GM23338 (cell line): ENCODE measurements at regions not wholly inside any gene's neighbourhood (a gene's known extent, or its start where the extent isn't known, plus 50 kb on each side); places are given as distances from the start of the nearest gene placed in this dataset.

Experiments
- ATAC-seq: fragments of 200-7000 bp; cut with Tn5 transposase; 3 replicates; pipeline ENCODE4 v1.9.1; 2020
- DNase-seq: peaks from one replicate; pipeline ENCODE4 v3.0.0-alpha.2; 2015; ENCODE audit warnings: low spot score
- H2AFZ ChIP-seq: fragments of 200-600 bp; sonication (generic); 2 replicates; pipeline ENCODE4 v1.8.0; 2016; ENCODE audit warnings: antibody characterized with exemption, mild to moderate bottlenecking, moderate library complexity
- H3F3A ChIP-seq: fragments of 200-600 bp; sonication (generic); replicated peaks from 2 replicates; pipeline ENCODE4 v1.8.0; 2017; ENCODE audit warnings: antibody characterized with exemption, mixed run types, low read depth
- H3K27ac ChIP-seq: fragments of 200-600 bp; sonication (generic); 2 replicates; pipeline ENCODE4 v1.6.1; 2016; ENCODE audit warnings: low read depth
- H3K27me3 ChIP-seq: fragments of 200-600 bp; sonication (generic); 2 replicates; pipeline ENCODE4 v1.8.0; 2016; ENCODE audit warnings: mild to moderate bottlenecking, mixed run types, moderate library complexity; ENCODE audit not compliant: insufficient read depth
- H3K36me3 ChIP-seq: fragments of 200-600 bp; sonication (generic); 2 replicates; pipeline ENCODE4 v1.8.0; 2016; ENCODE audit warnings: mild to moderate bottlenecking; ENCODE audit not compliant: insufficient read depth
- H3K4me1 ChIP-seq: fragments of 200-600 bp; sonication (generic); 2 replicates; pipeline ENCODE4 v1.8.0; 2016; ENCODE audit warnings: mild to moderate bottlenecking, moderate library complexity; ENCODE audit not compliant: insufficient read depth
- H3K4me2 ChIP-seq: fragments of 200-600 bp; sonication (generic); 2 replicates; pipeline ENCODE4 v1.7.1; 2017; ENCODE audit warnings: mixed run types
- H3K4me3 ChIP-seq: fragments of 200-600 bp; sonication (generic); 2 replicates; pipeline ENCODE4 v1.6.1; 2016; ENCODE audit warnings: mixed run types
- H3K79me2 ChIP-seq: fragments of 200-600 bp; sonication (generic); replicated peaks from 2 replicates; pipeline ENCODE4 v1.8.0; 2017; ENCODE audit warnings: mild to moderate bottlenecking; ENCODE audit not compliant: insufficient read depth
- H3K9me2 ChIP-seq: fragments of 200-600 bp; sonication (generic); 2 replicates; pipeline ENCODE4 v1.8.0; 2017; ENCODE audit not compliant: insufficient read depth
- H4K20me1 ChIP-seq: fragments of 200-600 bp; sonication (generic); replicated peaks from 2 replicates; pipeline ENCODE4 v1.8.0; 2017; ENCODE audit warnings: mild to moderate bottlenecking; ENCODE audit not compliant: insufficient read depth
- H3K27ac Mint-ChIP-seq: 2 replicates; pipeline ENCODE4 v1.8.0; 2020; ENCODE audit warnings: inconsistent platforms, mild to moderate bottlenecking, moderate library complexity, mixed read lengths
- H3K27me3 Mint-ChIP-seq: 3 replicates; pipeline ENCODE4 v1.8.0; 2022; ENCODE audit warnings: low read depth, mild to moderate bottlenecking, moderate library complexity, mixed read lengths, inconsistent platforms; ENCODE audit not compliant: insufficient read depth, poor library complexity
- H3K36me3 Mint-ChIP-seq: 3 replicates; pipeline ENCODE4 v1.8.0; 2021; ENCODE audit warnings: low read depth, mild to moderate bottlenecking, inconsistent platforms, moderate library complexity, mixed read lengths
- H3K4me1 Mint-ChIP-seq: 3 replicates; pipeline ENCODE4 v1.8.0; 2020; ENCODE audit warnings: mild to moderate bottlenecking, inconsistent platforms, mixed read lengths
- H3K4me3 Mint-ChIP-seq: 3 replicates; pipeline ENCODE4 v1.8.0; 2021; ENCODE audit warnings: moderate library complexity, mild to moderate bottlenecking, inconsistent platforms, mixed read lengths
- H3K9me3 Mint-ChIP-seq: 3 replicates; pipeline ENCODE4 v1.8.0; 2020; ENCODE audit warnings: moderate library complexity, mild to moderate bottlenecking, inconsistent platforms, mixed read lengths
- CTCF ChIP-seq, 2 experiments: fragments of 200-600 bp in 1 of 2; sonication (generic) in 1 of 2; conservative IDR thresholded peaks; 2 replicates each; pipeline versions ENCODE4 v1.5.1 to v1.6.1; 2016 to 2017; ENCODE audit warnings: antibody characterized with exemption in 2 of 2, low read depth in 2 of 2, mild to moderate bottlenecking in 2 of 2, moderate library complexity in 1 of 2
- JUNB ChIP-seq: IDR thresholded peaks from one replicate; pipeline ENCODE4 v1.6.1; 2016; ENCODE audit warnings: antibody characterized with exemption; ENCODE audit not compliant: unreplicated experiment
- NANOG ChIP-seq: IDR thresholded peaks from 2 replicates; pipeline ENCODE4 v1.6.1; 2016; ENCODE audit warnings: antibody characterized with exemption, borderline replicate concordance
- POLR2AphosphoS5 ChIP-seq: IDR thresholded peaks from 2 replicates; pipeline ENCODE4 v1.6.1; 2016; ENCODE audit warnings: antibody characterized with exemption, low read depth
- STAT1 ChIP-seq: IDR thresholded peaks from one replicate; pipeline ENCODE4 v1.6.1; 2016; ENCODE audit warnings: antibody characterized with exemption; ENCODE audit not compliant: unreplicated experiment
- TF ChIP-seq, protein P1 (sequence below): fragments of 250-450 bp; sonication (Bioruptor Pico); IDR thresholded peaks from 2 replicates; pipeline ENCODE4 v1.5.0; 2020; ENCODE audit warnings: mild to moderate bottlenecking, moderate library complexity
- TF ChIP-seq, protein P2 (sequence below): IDR thresholded peaks from one replicate; pipeline ENCODE4 v1.6.1; 2018; ENCODE audit warnings: antibody characterized with exemption; ENCODE audit not compliant: unreplicated experiment

DNA sequence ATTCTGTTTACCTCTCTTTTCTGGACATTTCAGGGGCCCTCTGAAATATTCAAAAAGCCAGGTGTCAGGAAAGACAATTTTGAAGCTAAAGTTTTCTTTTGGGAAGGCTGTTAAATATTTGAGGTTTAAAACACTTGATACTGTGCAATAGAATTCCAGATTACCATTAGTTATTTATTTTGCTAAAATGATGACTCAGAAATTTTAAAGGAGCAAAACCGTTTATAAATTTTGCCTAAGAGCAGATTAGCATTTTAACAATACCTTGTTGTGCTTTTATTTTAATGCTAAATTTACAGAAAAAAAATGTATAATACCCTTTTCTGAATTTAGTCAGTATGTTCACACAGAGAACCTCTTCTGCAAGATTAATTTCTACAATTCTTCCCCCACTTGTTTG, 1159.9 kb downstream of the DSC3 start (continued):
- TF ChIP-seq, protein P1, sequence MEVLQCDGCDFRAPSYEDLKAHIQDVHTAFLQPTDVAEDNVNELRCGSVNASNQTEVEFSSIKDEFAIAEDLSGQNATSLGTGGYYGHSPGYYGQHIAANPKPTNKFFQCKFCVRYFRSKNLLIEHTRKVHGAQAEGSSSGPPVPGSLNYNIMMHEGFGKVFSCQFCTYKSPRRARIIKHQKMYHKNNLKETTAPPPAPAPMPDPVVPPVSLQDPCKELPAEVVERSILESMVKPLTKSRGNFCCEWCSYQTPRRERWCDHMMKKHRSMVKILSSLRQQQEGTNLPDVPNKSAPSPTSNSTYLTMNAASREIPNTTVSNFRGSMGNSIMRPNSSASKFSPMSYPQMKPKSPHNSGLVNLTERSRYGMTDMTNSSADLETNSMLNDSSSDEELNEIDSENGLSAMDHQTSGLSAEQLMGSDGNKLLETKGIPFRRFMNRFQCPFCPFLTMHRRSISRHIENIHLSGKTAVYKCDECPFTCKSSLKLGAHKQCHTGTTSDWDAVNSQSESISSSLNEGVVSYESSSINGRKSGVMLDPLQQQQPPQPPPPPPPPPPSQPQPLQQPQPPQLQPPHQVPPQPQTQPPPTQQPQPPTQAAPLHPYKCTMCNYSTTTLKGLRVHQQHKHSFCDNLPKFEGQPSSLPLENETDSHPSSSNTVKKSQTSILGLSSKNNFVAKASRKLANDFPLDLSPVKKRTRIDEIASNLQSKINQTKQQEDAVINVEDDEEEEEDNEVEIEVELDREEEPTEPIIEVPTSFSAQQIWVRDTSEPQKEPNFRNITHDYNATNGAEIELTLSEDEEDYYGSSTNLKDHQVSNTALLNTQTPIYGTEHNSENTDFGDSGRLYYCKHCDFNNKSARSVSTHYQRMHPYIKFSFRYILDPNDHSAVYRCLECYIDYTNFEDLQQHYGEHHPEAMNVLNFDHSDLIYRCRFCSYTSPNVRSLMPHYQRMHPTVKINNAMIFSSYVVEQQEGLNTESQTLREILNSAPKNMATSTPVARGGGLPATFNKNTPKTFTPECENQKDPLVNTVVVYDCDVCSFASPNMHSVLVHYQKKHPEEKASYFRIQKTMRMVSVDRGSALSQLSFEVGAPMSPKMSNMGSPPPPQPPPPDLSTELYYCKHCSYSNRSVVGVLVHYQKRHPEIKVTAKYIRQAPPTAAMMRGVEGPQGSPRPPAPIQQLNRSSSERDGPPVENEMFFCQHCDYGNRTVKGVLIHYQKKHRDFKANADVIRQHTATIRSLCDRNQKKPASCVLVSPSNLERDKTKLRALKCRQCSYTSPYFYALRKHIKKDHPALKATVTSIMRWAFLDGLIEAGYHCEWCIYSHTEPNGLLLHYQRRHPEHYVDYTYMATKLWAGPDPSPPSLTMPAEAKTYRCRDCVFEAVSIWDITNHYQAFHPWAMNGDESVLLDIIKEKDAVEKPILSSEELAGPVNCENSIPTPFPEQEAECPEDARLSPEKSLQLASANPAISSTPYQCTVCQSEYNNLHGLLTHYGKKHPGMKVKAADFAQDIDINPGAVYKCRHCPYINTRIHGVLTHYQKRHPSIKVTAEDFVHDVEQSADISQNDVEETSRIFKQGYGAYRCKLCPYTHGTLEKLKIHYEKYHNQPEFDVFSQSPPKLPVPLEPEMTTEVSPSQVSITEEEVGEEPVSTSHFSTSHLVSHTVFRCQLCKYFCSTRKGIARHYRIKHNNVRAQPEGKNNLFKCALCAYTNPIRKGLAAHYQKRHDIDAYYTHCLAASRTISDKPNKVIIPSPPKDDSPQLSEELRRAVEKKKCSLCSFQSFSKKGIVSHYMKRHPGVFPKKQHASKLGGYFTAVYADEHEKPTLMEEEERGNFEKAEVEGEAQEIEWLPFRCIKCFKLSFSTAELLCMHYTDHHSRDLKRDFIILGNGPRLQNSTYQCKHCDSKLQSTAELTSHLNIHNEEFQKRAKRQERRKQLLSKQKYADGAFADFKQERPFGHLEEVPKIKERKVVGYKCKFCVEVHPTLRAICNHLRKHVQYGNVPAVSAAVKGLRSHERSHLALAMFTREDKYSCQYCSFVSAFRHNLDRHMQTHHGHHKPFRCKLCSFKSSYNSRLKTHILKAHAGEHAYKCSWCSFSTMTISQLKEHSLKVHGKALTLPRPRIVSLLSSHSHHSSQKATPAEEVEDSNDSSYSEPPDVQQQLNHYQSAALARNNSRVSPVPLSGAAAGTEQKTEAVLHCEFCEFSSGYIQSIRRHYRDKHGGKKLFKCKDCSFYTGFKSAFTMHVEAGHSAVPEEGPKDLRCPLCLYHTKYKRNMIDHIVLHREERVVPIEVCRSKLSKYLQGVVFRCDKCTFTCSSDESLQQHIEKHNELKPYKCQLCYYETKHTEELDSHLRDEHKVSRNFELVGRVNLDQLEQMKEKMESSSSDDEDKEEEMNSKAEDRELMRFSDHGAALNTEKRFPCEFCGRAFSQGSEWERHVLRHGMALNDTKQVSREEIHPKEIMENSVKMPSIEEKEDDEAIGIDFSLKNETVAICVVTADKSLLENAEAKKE (CRISPR knock-in tag), result no peak

- peak; percentile 26; the same call in 1 of the 3 replicates for ATAC-seq
These were observed 1162.8 kb downstream of the DSC3 start for GRCh38 chr18:29879763-29880162.

More at GRCh38 chr18:29879763-29880162, 1162.8 kb downstream of the DSC3 start:
- peak overlapping the region; percentile 84 for H2AFZ ChIP-seq
- no peak overlapping the region for H3K4me2 ChIP-seq
- H3K27me3 ChIP-seq, result no peaks in the 10 kb centered on the region
- H3K36me3 Mint-ChIP-seq, result peaks cover 11% of the 10 kb centered on the region
- peak; percentile 33 for DNase-seq
- peaks cover 5% of the 10 kb centered on the region; the same call in 1 of the 2 replicates for H3K9me2 ChIP-seq
- H3K4me1 Mint-ChIP-seq, result no peaks in the 10 kb centered on the region
- no peak overlapping the region for H3K27ac ChIP-seq
- no peaks in the 10 kb centered on the region for H4K20me1 ChIP-seq
- H3K79me2 ChIP-seq, result no peaks in the 10 kb centered on the region
- H3K9me3 Mint-ChIP-seq, result peaks cover 22% of the 10 kb centered on the region
- H3K4me1 ChIP-seq, result no peaks in the 10 kb centered on the region
- TF ChIP-seq NANOG (no peak), JUNB (no peak), POLR2AphosphoS5 (no peak), CTCF (conservative IDR thresholded peaks at IDR 0.05; ENCODE audit: low read depth in 2 of 2) (peak; percentile 64 to 66), STAT1 (no peak)
- TF ChIP-seq, protein P2, sequence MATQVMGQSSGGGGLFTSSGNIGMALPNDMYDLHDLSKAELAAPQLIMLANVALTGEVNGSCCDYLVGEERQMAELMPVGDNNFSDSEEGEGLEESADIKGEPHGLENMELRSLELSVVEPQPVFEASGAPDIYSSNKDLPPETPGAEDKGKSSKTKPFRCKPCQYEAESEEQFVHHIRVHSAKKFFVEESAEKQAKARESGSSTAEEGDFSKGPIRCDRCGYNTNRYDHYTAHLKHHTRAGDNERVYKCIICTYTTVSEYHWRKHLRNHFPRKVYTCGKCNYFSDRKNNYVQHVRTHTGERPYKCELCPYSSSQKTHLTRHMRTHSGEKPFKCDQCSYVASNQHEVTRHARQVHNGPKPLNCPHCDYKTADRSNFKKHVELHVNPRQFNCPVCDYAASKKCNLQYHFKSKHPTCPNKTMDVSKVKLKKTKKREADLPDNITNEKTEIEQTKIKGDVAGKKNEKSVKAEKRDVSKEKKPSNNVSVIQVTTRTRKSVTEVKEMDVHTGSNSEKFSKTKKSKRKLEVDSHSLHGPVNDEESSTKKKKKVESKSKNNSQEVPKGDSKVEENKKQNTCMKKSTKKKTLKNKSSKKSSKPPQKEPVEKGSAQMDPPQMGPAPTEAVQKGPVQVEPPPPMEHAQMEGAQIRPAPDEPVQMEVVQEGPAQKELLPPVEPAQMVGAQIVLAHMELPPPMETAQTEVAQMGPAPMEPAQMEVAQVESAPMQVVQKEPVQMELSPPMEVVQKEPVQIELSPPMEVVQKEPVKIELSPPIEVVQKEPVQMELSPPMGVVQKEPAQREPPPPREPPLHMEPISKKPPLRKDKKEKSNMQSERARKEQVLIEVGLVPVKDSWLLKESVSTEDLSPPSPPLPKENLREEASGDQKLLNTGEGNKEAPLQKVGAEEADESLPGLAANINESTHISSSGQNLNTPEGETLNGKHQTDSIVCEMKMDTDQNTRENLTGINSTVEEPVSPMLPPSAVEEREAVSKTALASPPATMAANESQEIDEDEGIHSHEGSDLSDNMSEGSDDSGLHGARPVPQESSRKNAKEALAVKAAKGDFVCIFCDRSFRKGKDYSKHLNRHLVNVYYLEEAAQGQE, result no peak
- no peak overlapping the region for H3K4me3 ChIP-seq
- no peak overlapping the region for H3K4me3 Mint-ChIP-seq
- H3F3A ChIP-seq, result no peaks in the 10 kb centered on the region
- H3K27ac Mint-ChIP-seq, result no peak overlapping the region
- peaks cover 3% of the 10 kb centered on the region for H3K27me3 Mint-ChIP-seq
- no peaks in the 10 kb centered on the region for H3K36me3 ChIP-seq
